ENCODE measurements at regions not wholly inside any gene's neighbourhood (a gene's known extent, or its start where the extent isn't known, plus 50 kb on each side); places are given as distances from the start of the nearest gene placed in this dataset.

- TF ChIP-seq CTCF (conservative IDR thresholded peaks at IDR 0.05; ENCODE audit: low read depth, low read length), result no peak
- no peak overlapping the region for H3K4me3 ChIP-seq (ENCODE audit: low read depth, low read length)
- DNase-seq (ENCODE audit: low read depth), result no peak
Observed at GRCh38 chr5:33166522-33166921, 274.2 kb upstream of the TARS1 start.

GRCh38 chr5:33166948-33167347, 273.8 kb upstream of the TARS1 start:
- TF ChIP-seq CTCF (conservative IDR thresholded peaks at IDR 0.05; ENCODE audit: low read depth, low read length), result no peak
- no peak for DNase-seq (ENCODE audit: low read depth)
- H3K4me3 ChIP-seq (ENCODE audit: low read depth, low read length), result no peak overlapping the region

- no peak for TF ChIP-seq CTCF (conservative IDR thresholded peaks at IDR 0.05; ENCODE audit: low read depth, low read length)
- H3K4me3 ChIP-seq (ENCODE audit: low read depth, low read length), result no peak overlapping the region
- DNase-seq (ENCODE audit: low read depth), result peak; percentile 75
Observed at GRCh38 chr5:33167541-33167940, 273.2 kb upstream of the TARS1 start.

- no peak for TF ChIP-seq CTCF (conservative IDR thresholded peaks at IDR 0.05; ENCODE audit: low read depth, low read length)
- no peak overlapping the region for H3K4me3 ChIP-seq (ENCODE audit: low read depth, low read length)
- no peak for DNase-seq (ENCODE audit: low read depth)
Observed at GRCh38 chr5:33170411-33170810, 270.4 kb upstream of the TARS1 start.

GRCh38 chr5:33174383-33174782, 266.4 kb upstream of the TARS1 start:
- DNase-seq (ENCODE audit: low read depth), result no peak
- H3K4me3 ChIP-seq (ENCODE audit: low read depth, low read length), result no peak overlapping the region
- TF ChIP-seq CTCF (conservative IDR thresholded peaks at IDR 0.05; ENCODE audit: low read depth, low read length), result no peak

- H3K4me3 ChIP-seq (ENCODE audit: low read depth, low read length), result no peak overlapping the region
- TF ChIP-seq CTCF (conservative IDR thresholded peaks at IDR 0.05; ENCODE audit: low read depth, low read length), result no peak
- no peak for DNase-seq (ENCODE audit: low read depth)
Observed at GRCh38 chr5:33179301-33179700, 261.5 kb upstream of the TARS1 start.

GRCh38 chr5:33180900-33181299, 259.9 kb upstream of the TARS1 start:
- H3K4me3 ChIP-seq (ENCODE audit: low read depth, low read length), result no peak overlapping the region
- TF ChIP-seq CTCF (conservative IDR thresholded peaks at IDR 0.05; ENCODE audit: low read depth, low read length), result peak; percentile 66
- DNase-seq (ENCODE audit: low read depth), result peak; percentile 79

Measured in choroid plexus epithelial cell (primary cell).